ENCODE measurements at regions not wholly inside any gene's neighbourhood (a gene's known extent, or its start where the extent isn't known, plus 50 kb on each side); places are given as distances from the start of the nearest gene placed in this dataset.
"Not testable (repeated sequence)": the region's sequence is repeated elsewhere in the genome, so short reads cannot be mapped to it uniquely, and the experiment has no call there.

DNA sequence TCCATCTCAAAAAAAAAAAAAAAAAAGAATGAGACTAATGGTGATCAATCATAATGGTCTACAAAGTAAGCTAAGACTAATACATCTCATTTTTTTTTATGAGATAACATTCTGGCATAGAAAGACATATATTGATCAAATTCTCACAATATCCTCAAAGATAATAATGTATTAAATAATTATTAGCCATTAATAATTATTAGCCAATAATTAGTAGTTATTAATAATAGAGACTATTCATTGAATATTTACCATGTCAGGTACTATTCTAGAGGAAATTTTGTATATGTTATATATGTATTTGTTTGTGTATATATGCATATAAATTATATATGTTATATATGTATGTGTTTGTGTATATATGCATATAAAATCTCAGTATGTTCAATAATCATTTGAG is 137.7 kb upstream of the PTBP2 start:
- TF ChIP-seq, protein P1, sequence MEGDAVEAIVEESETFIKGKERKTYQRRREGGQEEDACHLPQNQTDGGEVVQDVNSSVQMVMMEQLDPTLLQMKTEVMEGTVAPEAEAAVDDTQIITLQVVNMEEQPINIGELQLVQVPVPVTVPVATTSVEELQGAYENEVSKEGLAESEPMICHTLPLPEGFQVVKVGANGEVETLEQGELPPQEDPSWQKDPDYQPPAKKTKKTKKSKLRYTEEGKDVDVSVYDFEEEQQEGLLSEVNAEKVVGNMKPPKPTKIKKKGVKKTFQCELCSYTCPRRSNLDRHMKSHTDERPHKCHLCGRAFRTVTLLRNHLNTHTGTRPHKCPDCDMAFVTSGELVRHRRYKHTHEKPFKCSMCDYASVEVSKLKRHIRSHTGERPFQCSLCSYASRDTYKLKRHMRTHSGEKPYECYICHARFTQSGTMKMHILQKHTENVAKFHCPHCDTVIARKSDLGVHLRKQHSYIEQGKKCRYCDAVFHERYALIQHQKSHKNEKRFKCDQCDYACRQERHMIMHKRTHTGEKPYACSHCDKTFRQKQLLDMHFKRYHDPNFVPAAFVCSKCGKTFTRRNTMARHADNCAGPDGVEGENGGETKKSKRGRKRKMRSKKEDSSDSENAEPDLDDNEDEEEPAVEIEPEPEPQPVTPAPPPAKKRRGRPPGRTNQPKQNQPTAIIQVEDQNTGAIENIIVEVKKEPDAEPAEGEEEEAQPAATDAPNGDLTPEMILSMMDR (IDR thresholded peaks at IDR 0.05; ENCODE audit: insufficient read depth, low read depth, low read length): no peak
- no peak for TF ChIP-seq EZH2 (IDR thresholded peaks at IDR 0.05; ENCODE audit: insufficient read depth, low read length)
- Mint-ChIP-seq H3K27me3 (ENCODE audit: low read depth, unreplicated experiment) (no peaks in the 10 kb centered on the region), H3K4me1 (ENCODE audit: low read depth, unreplicated experiment) (no peaks in the 10 kb centered on the region), H3K4me3 (ENCODE audit: unreplicated experiment) (no peak overlapping the region), H3K36me3 (ENCODE audit: low read depth, unreplicated experiment) (no peaks in the 10 kb centered on the region), H3K27ac (ENCODE audit: unreplicated experiment) (no peak overlapping the region), H3K9me3 (ENCODE audit: unreplicated experiment) (no peaks in the 10 kb centered on the region)
- H3K27ac ChIP-seq (ENCODE audit: low read depth, low read length): no peak overlapping the region
- no peaks in the 10 kb centered on the region for H3K36me3 ChIP-seq (ENCODE audit: insufficient read depth, low read length)
- H3K27me3 ChIP-seq (ENCODE audit: insufficient read depth, low read length): no peaks in the 10 kb centered on the region
- no peak overlapping the region for H3K4me3 ChIP-seq (ENCODE audit: insufficient read depth, low read depth, low read length)
- no peaks in the 10 kb centered on the region for H3K4me1 ChIP-seq (ENCODE audit: insufficient read depth, low read length)
- no peak overlapping the region for H3K4me2 ChIP-seq (ENCODE audit: low read length)
- DNase-seq (ENCODE audit: low read depth) (no peak), FAIRE-seq (no peak)
- H2AFZ ChIP-seq (ENCODE audit: low read depth, low read length): no peak overlapping the region
- no peaks in the 10 kb centered on the region for H3K79me2 ChIP-seq (ENCODE audit: insufficient read depth, low read length)
- H4K20me1 ChIP-seq (ENCODE audit: insufficient read depth, low read length): no peaks in the 10 kb centered on the region
- H3K9me3 ChIP-seq (ENCODE audit: insufficient read depth, low read depth, low read length): no peaks in the 10 kb centered on the region
- no peak overlapping the region for H3K9ac ChIP-seq (ENCODE audit: low read length)

DNA sequence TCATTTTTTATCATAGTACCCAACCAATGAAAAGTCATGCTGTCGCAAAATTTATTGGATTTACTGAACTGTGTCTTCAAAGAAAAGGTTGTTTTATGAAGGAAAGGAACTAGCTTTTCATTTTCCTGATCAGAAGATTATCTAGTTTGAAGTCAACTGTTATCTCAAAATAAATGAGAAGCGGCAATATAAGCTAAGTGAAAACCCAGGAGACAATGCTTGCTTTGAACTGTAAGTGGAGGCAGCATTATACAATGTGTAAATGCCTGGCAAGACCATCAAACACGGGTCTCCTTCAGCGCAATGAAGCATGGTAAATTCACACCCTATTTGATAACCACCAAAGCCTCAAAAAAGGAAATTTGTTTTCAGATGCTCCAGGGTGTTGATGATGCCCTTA is 134.4 kb upstream of the PTBP2 start:
- H3K4me1 Mint-ChIP-seq (ENCODE audit: low read depth, unreplicated experiment): no peaks in the 10 kb centered on the region
- H3K9ac ChIP-seq (ENCODE audit: low read length): no peak overlapping the region
- TF ChIP-seq EZH2 (IDR thresholded peaks at IDR 0.05; ENCODE audit: insufficient read depth, low read length): no peak
- TF ChIP-seq, protein P1 (IDR thresholded peaks at IDR 0.05; ENCODE audit: insufficient read depth, low read depth, low read length): no peak
- no peaks in the 10 kb centered on the region for H3K79me2 ChIP-seq (ENCODE audit: insufficient read depth, low read length)
- FAIRE-seq (no peak), DNase-seq (ENCODE audit: low read depth) (no peak)
- no peak overlapping the region for H3K4me3 Mint-ChIP-seq (ENCODE audit: unreplicated experiment)
- no peaks in the 10 kb centered on the region for H3K9me3 Mint-ChIP-seq (ENCODE audit: unreplicated experiment)
- H3K27ac Mint-ChIP-seq (ENCODE audit: unreplicated experiment): no peak overlapping the region
- H4K20me1 ChIP-seq (ENCODE audit: insufficient read depth, low read length): no peaks in the 10 kb centered on the region
- no peak overlapping the region for H3K4me2 ChIP-seq (ENCODE audit: low read length)
- no peaks in the 10 kb centered on the region for H3K9me3 ChIP-seq (ENCODE audit: insufficient read depth, low read depth, low read length)
- H2AFZ ChIP-seq (ENCODE audit: low read depth, low read length): no peak overlapping the region
- no peak overlapping the region for H3K4me3 ChIP-seq (ENCODE audit: insufficient read depth, low read depth, low read length)
- H3K36me3 ChIP-seq (ENCODE audit: insufficient read depth, low read length): no peaks in the 10 kb centered on the region
- no peaks in the 10 kb centered on the region for H3K4me1 ChIP-seq (ENCODE audit: insufficient read depth, low read length)
- no peak overlapping the region for H3K27ac ChIP-seq (ENCODE audit: low read depth, low read length)
- H3K27me3 ChIP-seq (ENCODE audit: insufficient read depth, low read length): no peaks in the 10 kb centered on the region
- no peaks in the 10 kb centered on the region for H3K36me3 Mint-ChIP-seq (ENCODE audit: low read depth, unreplicated experiment)
- H3K27me3 Mint-ChIP-seq (ENCODE audit: low read depth, unreplicated experiment): no peaks in the 10 kb centered on the region

- Mint-ChIP-seq H3K4me3 (ENCODE audit: unreplicated experiment) (no peak overlapping the region), H3K4me1 (ENCODE audit: low read depth, unreplicated experiment) (no peaks in the 10 kb centered on the region), H3K27me3 (ENCODE audit: low read depth, unreplicated experiment) (no peaks in the 10 kb centered on the region), H3K9me3 (ENCODE audit: unreplicated experiment) (no peaks in the 10 kb centered on the region), H3K36me3 (ENCODE audit: low read depth, unreplicated experiment) (no peaks in the 10 kb centered on the region), H3K27ac (ENCODE audit: unreplicated experiment) (no peak overlapping the region)
- DNase-seq (ENCODE audit: low read depth): no peak
- Histone ChIP-seq H3K9ac (ENCODE audit: low read length) (no peak overlapping the region), H3K79me2 (ENCODE audit: insufficient read depth, low read length) (no peaks in the 10 kb centered on the region), H3K9me3 (ENCODE audit: insufficient read depth, low read depth, low read length) (no peaks in the 10 kb centered on the region), H3K4me3 (ENCODE audit: insufficient read depth, low read depth, low read length) (no peak overlapping the region), H2AFZ (ENCODE audit: low read depth, low read length) (no peak overlapping the region), H3K36me3 (ENCODE audit: insufficient read depth, low read length) (no peaks in the 10 kb centered on the region), H3K27me3 (ENCODE audit: insufficient read depth, low read length) (no peaks in the 10 kb centered on the region), H3K27ac (ENCODE audit: low read depth, low read length) (no peak overlapping the region), H3K4me1 (ENCODE audit: insufficient read depth, low read length) (no peaks in the 10 kb centered on the region), H3K4me2 (ENCODE audit: low read length) (no peak overlapping the region), H4K20me1 (ENCODE audit: insufficient read depth, low read length) (no peaks in the 10 kb centered on the region)
- FAIRE-seq: no peak
- TF ChIP-seq EZH2 (IDR thresholded peaks at IDR 0.05; ENCODE audit: insufficient read depth, low read length): no peak
- TF ChIP-seq, protein P1 (IDR thresholded peaks at IDR 0.05; ENCODE audit: insufficient read depth, low read depth, low read length): no peak
Measured at GRCh38 chr1:96588416-96588995, 133.1 kb upstream of the PTBP2 start.

GRCh38 chr1:96595530-96595929 is 126.1 kb upstream of the PTBP2 start:
- H3K27ac Mint-ChIP-seq (ENCODE audit: unreplicated experiment); H3K9me3 ChIP-seq (ENCODE audit: insufficient read depth, low read depth, low read length); H3K4me3 Mint-ChIP-seq (ENCODE audit: unreplicated experiment); H3K4me1 ChIP-seq (ENCODE audit: insufficient read depth, low read length); H3K4me1 Mint-ChIP-seq (ENCODE audit: low read depth, unreplicated experiment); H3K9ac ChIP-seq (ENCODE audit: low read length); H3K9me3 Mint-ChIP-seq (ENCODE audit: unreplicated experiment); H3K27ac ChIP-seq (ENCODE audit: low read depth, low read length); H3K36me3 Mint-ChIP-seq (ENCODE audit: low read depth, unreplicated experiment); H3K27me3 ChIP-seq (ENCODE audit: insufficient read depth, low read length); H3K36me3 ChIP-seq (ENCODE audit: insufficient read depth, low read length); H4K20me1 ChIP-seq (ENCODE audit: insufficient read depth, low read length); DNase-seq (ENCODE audit: low read depth); H3K79me2 ChIP-seq (ENCODE audit: insufficient read depth, low read length); H3K4me2 ChIP-seq (ENCODE audit: low read length); H2AFZ ChIP-seq (ENCODE audit: low read depth, low read length); H3K4me3 ChIP-seq (ENCODE audit: insufficient read depth, low read depth, low read length); FAIRE-seq; H3K27me3 Mint-ChIP-seq (ENCODE audit: low read depth, unreplicated experiment): not testable (repeated sequence)

Data from astrocyte (in vitro differentiated cells and primary cell).